Sigmoid colon (tissue), 6 donors: ENCODE measurements at regions not wholly inside any gene's neighbourhood (a gene's known extent, or its start where the extent isn't known, plus 50 kb on each side); places are given as distances from the start of the nearest gene placed in this dataset.

Experiments used
- DNase-seq: peaks from one replicate; pipeline ENCODE4 v3.0.0-alpha.2; 2019
- H3K27ac ChIP-seq, 4 donors: fragments of 200-600 bp; sonication (generic); one replicate each; pipeline ENCODE4 v1.5.1; 2016 to 2019; ENCODE audit warnings: mild to moderate bottlenecking in 1 of 4
- H3K27me3 ChIP-seq, 3 donors: fragments of 200-600 bp; sonication (generic); one replicate each; pipeline ENCODE4 v1.5.1; 2019; ENCODE audit warnings: mild to moderate bottlenecking in 1 of 3
- H3K36me3 ChIP-seq, 4 donors: fragments of 200-600 bp; sonication (generic); one replicate each; pipeline ENCODE4 v1.5.1; 2016 to 2019
- H3K4me1 ChIP-seq, 4 donors: fragments of 200-600 bp; sonication (generic); one replicate each; pipeline ENCODE4 v1.5.1; 2017 to 2019
- H3K4me3 ChIP-seq, 4 donors: fragments of 200-600 bp; sonication (generic); one replicate each; pipeline ENCODE4 v1.5.1; 2017 to 2019; ENCODE audit warnings: mild to moderate bottlenecking in 2 of 4, moderate library complexity in 1 of 4
- H3K9me3 ChIP-seq, 4 donors: fragments of 200-600 bp in 3 of 4; sonication (generic) in 3 of 4; one replicate each; pipeline versions ENCODE4 v1.5.1 to v1.6.1; 2013 to 2019
- CTCF ChIP-seq, 4 experiments: fragments of 450-650 bp in 3 of 4; fragments of 200-600 bp in 1 of 4; IDR thresholded peaks; one replicate each; pipeline ENCODE4 v1.5.1; 2016 to 2019; ENCODE audit warnings: antibody characterized with exemption in 4 of 4, mild to moderate bottlenecking in 3 of 4, moderate library complexity in 2 of 4
- EP300 ChIP-seq, 4 donors: sonication (generic); formaldehyde crosslinking; IDR thresholded peaks; one replicate each; pipeline ENCODE4 v1.6.1; 2017; ENCODE audit warnings: antibody characterized with exemption in 4 of 4
- POLR2A ChIP-seq, 2 donors: fragments of 450-650 bp; IDR thresholded peaks; one replicate each; pipeline ENCODE4 v1.6.1; 2016; ENCODE audit warnings: antibody characterized with exemption in 2 of 2, mild to moderate bottlenecking in 2 of 2, moderate library complexity in 2 of 2
- POLR2AphosphoS5 ChIP-seq, 4 donors: sonication (generic); formaldehyde crosslinking; IDR thresholded peaks; one replicate each; pipeline ENCODE4 v1.6.1; 2017; ENCODE audit warnings: antibody characterized with exemption in 4 of 4
- WGBS, 2 donors: extraction: QIAGEN DNeasy Blood & Tissue Kit; methylation state at CpG; one replicate each; pipeline ENCODE4 v1.1.7; 2013; 5-methylcytosine and 5-hydroxymethylcytosine counted together
- intact Hi-C: fragments of 100-400 bp; cut with DNase I; formaldehyde crosslinking; loops from one replicate; pipeline ENCODE4 v1.15.1; 2023
- donor health status: healthy with polysubstance abuse.
- donor health status: healthy.

GRCh38 chr3:90032980-90033641, 925.7 kb downstream of the EPHA3 start:
- 45 to 71% methylated on average over 6 of the region's 6 CpGs for WGBS, 2 donors
- intact Hi-C loops, result no loop called here
- H3K27me3 ChIP-seq, result no peaks in the 10 kb centered on the region
- H3K27ac ChIP-seq, result no peak overlapping the region
- H3K4me1 ChIP-seq, result no peaks in the 10 kb centered on the region
- H3K4me3 ChIP-seq, result no peak overlapping the region
- H3K9me3 ChIP-seq, result no peaks in the 10 kb centered on the region
- no peaks in the 10 kb centered on the region for H3K36me3 ChIP-seq
- no peak for DNase-seq
- TF ChIP-seq POLR2A (IDR thresholded peaks at IDR 0.05), result no peak
- TF ChIP-seq CTCF (IDR thresholded peaks at IDR 0.05), result no peak
- no peak for TF ChIP-seq POLR2AphosphoS5 (IDR thresholded peaks at IDR 0.05)
- no peak for TF ChIP-seq EP300 (IDR thresholded peaks at IDR 0.05)

GRCh38 chr3:90034038-90034437, 926.6 kb downstream of the EPHA3 start:
- Histone ChIP-seq H3K27me3 (no peaks in the 10 kb centered on the region), H3K4me1 (no peaks in the 10 kb centered on the region), H3K36me3 (no peaks in the 10 kb centered on the region), H3K9me3 (no peaks in the 10 kb centered on the region), H3K4me3 (no peak overlapping the region), H3K27ac (no peak overlapping the region)
- no peak for TF ChIP-seq EP300 (IDR thresholded peaks at IDR 0.05)
- TF ChIP-seq POLR2A (IDR thresholded peaks at IDR 0.05), result no peak
- WGBS, 2 donors, result 89 to 92% methylated on average over 2 of the region's 2 CpGs
- intact Hi-C loops, result no loop called here
- no peak for DNase-seq

- WGBS, 2 donors, result 56 to 65% methylated on average over 1 of the region's 1 CpG
- no peak for DNase-seq
- no peaks in the 10 kb centered on the region for H3K36me3 ChIP-seq
- TF ChIP-seq EP300 (IDR thresholded peaks at IDR 0.05) (no peak), POLR2AphosphoS5 (IDR thresholded peaks at IDR 0.05) (no peak), POLR2A (IDR thresholded peaks at IDR 0.05) (no peak), CTCF (IDR thresholded peaks at IDR 0.05) (no peak)
- no peak overlapping the region for H3K4me3 ChIP-seq
- H3K27me3 ChIP-seq, result no peaks in the 10 kb centered on the region
- intact Hi-C loops, result no loop called here
- H3K27ac ChIP-seq, result no peak overlapping the region
- H3K4me1 ChIP-seq, result no peaks in the 10 kb centered on the region
- H3K9me3 ChIP-seq, result no peaks in the 10 kb centered on the region
Measured at GRCh38 chr3:90035643-90036042, 928.2 kb downstream of the EPHA3 start.

GRCh38 chr3:90036939-90037469, 929.6 kb downstream of the EPHA3 start:
- no peaks in the 10 kb centered on the region for H3K4me1 ChIP-seq
- TF ChIP-seq POLR2AphosphoS5 (IDR thresholded peaks at IDR 0.05) (no peak), POLR2A (IDR thresholded peaks at IDR 0.05) (no peak), CTCF (IDR thresholded peaks at IDR 0.05) (no peak), EP300 (IDR thresholded peaks at IDR 0.05) (no peak)
- no peak overlapping the region for H3K27ac ChIP-seq
- H3K4me3 ChIP-seq, result no peak overlapping the region
- H3K9me3 ChIP-seq, result no peaks in the 10 kb centered on the region
- no peaks in the 10 kb centered on the region for H3K36me3 ChIP-seq
- H3K27me3 ChIP-seq, result no peaks in the 10 kb centered on the region
- DNase-seq, result no peak
- WGBS, 2 donors, result 90 to 94% methylated on average over 1 of the region's 1 CpG
- intact Hi-C loops, result no loop called here

- WGBS, 2 donors, result 80 to 90% methylated on average over 2 of the region's 2 CpGs
- H3K27me3 ChIP-seq, result no peaks in the 10 kb centered on the region
- H3K27ac ChIP-seq, result no peak overlapping the region
- no peak overlapping the region for H3K4me3 ChIP-seq
- no peak for DNase-seq
- H3K9me3 ChIP-seq, result no peaks in the 10 kb centered on the region
- intact Hi-C loops, result no loop called here
- no peaks in the 10 kb centered on the region for H3K4me1 ChIP-seq
- H3K36me3 ChIP-seq, result no peaks in the 10 kb centered on the region
- TF ChIP-seq POLR2AphosphoS5 (IDR thresholded peaks at IDR 0.05) (no peak), CTCF (IDR thresholded peaks at IDR 0.05) (no peak), POLR2A (IDR thresholded peaks at IDR 0.05) (no peak), EP300 (IDR thresholded peaks at IDR 0.05) (no peak)
Measured at GRCh38 chr3:90039994-90040393, 932.6 kb downstream of the EPHA3 start.
